ENCODE measurements at regions not wholly inside any gene's neighbourhood (a gene's known extent, or its start where the extent isn't known, plus 50 kb on each side); places are given as distances from the start of the nearest gene placed in this dataset.

DNA sequence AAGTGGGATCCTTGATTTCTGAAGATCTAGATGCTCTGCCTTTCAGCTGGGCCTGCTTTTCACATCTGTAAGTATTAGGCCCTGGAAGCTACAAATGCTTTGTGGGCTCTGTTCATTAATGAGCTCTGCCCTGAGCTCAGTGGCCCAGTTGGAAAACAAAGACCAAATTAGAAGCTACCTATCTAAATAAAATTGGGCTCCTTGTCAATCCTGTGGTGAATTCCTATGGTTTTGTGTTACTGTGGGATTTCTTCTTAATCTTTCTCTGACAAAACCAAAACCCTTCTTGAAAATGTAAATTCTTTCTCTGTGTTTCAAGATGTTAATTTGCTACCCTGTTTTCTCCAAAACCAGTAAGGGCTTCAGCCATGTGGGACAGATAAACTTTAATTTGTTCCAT is 219.0 kb upstream of the HS6ST1 start:
- no peaks in the 10 kb centered on the region for H3K27me3 ChIP-seq (ENCODE audit: insufficient read depth, low read length)
- no peaks in the 10 kb centered on the region for H3K79me2 ChIP-seq (ENCODE audit: insufficient read depth, low read length)
- H2AFZ ChIP-seq (ENCODE audit: low read length) = peak overlapping the region; percentile 12
- DNase-seq (ENCODE audit: insufficient read length, low spot score, missing footprints) = no peak
- H3K4me1 ChIP-seq (ENCODE audit: insufficient read depth, low read length) = peaks cover 21% of the 10 kb centered on the region
- no peaks in the 10 kb centered on the region for H3K9me3 ChIP-seq (ENCODE audit: low read depth, low read length)
- TF ChIP-seq, protein P1, sequence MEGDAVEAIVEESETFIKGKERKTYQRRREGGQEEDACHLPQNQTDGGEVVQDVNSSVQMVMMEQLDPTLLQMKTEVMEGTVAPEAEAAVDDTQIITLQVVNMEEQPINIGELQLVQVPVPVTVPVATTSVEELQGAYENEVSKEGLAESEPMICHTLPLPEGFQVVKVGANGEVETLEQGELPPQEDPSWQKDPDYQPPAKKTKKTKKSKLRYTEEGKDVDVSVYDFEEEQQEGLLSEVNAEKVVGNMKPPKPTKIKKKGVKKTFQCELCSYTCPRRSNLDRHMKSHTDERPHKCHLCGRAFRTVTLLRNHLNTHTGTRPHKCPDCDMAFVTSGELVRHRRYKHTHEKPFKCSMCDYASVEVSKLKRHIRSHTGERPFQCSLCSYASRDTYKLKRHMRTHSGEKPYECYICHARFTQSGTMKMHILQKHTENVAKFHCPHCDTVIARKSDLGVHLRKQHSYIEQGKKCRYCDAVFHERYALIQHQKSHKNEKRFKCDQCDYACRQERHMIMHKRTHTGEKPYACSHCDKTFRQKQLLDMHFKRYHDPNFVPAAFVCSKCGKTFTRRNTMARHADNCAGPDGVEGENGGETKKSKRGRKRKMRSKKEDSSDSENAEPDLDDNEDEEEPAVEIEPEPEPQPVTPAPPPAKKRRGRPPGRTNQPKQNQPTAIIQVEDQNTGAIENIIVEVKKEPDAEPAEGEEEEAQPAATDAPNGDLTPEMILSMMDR (IDR thresholded peaks at IDR 0.05; ENCODE audit: extremely low read depth, low read depth, low read length) = no peak
- H3K27ac ChIP-seq (ENCODE audit: low read depth, low read length) = peak overlapping the region; percentile 92
- no peaks in the 10 kb centered on the region for H3K36me3 ChIP-seq (ENCODE audit: insufficient read depth, low read length)
- H4K20me1 ChIP-seq (ENCODE audit: insufficient read depth, low read length) = no peaks in the 10 kb centered on the region
- H3K4me3 ChIP-seq (ENCODE audit: insufficient read depth, low read length) = no peak overlapping the region
- H3K4me2 ChIP-seq (ENCODE audit: insufficient read depth, low read length) = peak overlapping the region; percentile 25

DNA sequence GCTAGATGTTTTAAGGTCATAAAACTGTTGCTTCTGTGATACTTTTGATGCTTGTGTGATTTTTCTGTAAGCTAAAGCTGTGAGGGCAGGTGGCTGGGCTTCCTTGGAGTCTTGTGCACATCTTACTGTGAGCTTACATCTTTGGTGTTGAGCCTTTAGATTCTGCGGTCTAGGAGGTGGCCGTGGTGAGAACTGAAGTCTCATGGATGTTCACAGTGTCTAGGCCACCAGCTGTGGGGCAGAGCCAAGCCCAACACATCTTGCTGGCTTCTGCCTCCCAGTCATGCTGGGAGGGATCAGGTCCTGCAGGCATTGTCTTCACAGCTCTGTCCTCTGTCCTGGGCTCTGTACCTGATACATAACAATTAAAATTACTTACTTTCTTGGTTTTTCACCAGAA is 219.7 kb upstream of the HS6ST1 start:
- no peaks in the 10 kb centered on the region for H4K20me1 ChIP-seq (ENCODE audit: insufficient read depth, low read length)
- H3K4me2 ChIP-seq (ENCODE audit: insufficient read depth, low read length) = no peak overlapping the region
- H2AFZ ChIP-seq (ENCODE audit: low read length) = no peak overlapping the region
- H3K9me3 ChIP-seq (ENCODE audit: low read depth, low read length) = no peaks in the 10 kb centered on the region
- no peaks in the 10 kb centered on the region for H3K27me3 ChIP-seq (ENCODE audit: insufficient read depth, low read length)
- H3K27ac ChIP-seq (ENCODE audit: low read depth, low read length) = no peak overlapping the region
- no peaks in the 10 kb centered on the region for H3K79me2 ChIP-seq (ENCODE audit: insufficient read depth, low read length)
- peaks cover 21% of the 10 kb centered on the region for H3K4me1 ChIP-seq (ENCODE audit: insufficient read depth, low read length)
- H3K4me3 ChIP-seq (ENCODE audit: insufficient read depth, low read length) = no peak overlapping the region
- TF ChIP-seq, protein P1 (IDR thresholded peaks at IDR 0.05; ENCODE audit: extremely low read depth, low read depth, low read length) = no peak
- H3K36me3 ChIP-seq (ENCODE audit: insufficient read depth, low read length) = no peaks in the 10 kb centered on the region
- DNase-seq (ENCODE audit: insufficient read length, low spot score, missing footprints) = no peak

DNA sequence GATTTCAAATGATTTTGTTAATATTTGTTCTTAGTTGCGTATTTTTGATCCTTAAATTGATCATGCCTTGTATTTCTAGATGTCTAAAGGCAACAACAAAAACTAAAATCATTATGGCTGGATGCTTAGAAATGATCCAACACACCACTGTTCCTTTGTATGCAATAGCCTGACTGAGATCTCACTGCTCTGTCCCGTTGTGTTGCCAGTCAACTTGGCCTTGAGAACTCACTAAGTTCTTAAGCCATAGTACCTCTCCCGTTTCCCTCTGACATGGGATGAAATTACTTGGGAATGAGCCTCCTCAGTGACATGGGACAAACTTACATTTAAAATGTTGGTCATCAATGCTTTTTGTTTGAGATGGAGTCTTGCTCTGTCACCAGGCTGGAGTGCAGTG is 222.0 kb upstream of the HS6ST1 start:
- no peaks in the 10 kb centered on the region for H4K20me1 ChIP-seq (ENCODE audit: insufficient read depth, low read length)
- H3K27me3 ChIP-seq (ENCODE audit: insufficient read depth, low read length) = no peaks in the 10 kb centered on the region
- TF ChIP-seq, protein P1 (IDR thresholded peaks at IDR 0.05; ENCODE audit: extremely low read depth, low read depth, low read length) = no peak
- no peak overlapping the region for H3K27ac ChIP-seq (ENCODE audit: low read depth, low read length)
- peaks cover 21% of the 10 kb centered on the region for H3K4me1 ChIP-seq (ENCODE audit: insufficient read depth, low read length)
- no peak overlapping the region for H2AFZ ChIP-seq (ENCODE audit: low read length)
- no peaks in the 10 kb centered on the region for H3K36me3 ChIP-seq (ENCODE audit: insufficient read depth, low read length)
- no peak overlapping the region for H3K4me3 ChIP-seq (ENCODE audit: insufficient read depth, low read length)
- H3K79me2 ChIP-seq (ENCODE audit: insufficient read depth, low read length) = no peaks in the 10 kb centered on the region
- H3K4me2 ChIP-seq (ENCODE audit: insufficient read depth, low read length) = no peak overlapping the region
- no peaks in the 10 kb centered on the region for H3K9me3 ChIP-seq (ENCODE audit: low read depth, low read length)
- DNase-seq (ENCODE audit: insufficient read length, low spot score, missing footprints) = no peak

DNA sequence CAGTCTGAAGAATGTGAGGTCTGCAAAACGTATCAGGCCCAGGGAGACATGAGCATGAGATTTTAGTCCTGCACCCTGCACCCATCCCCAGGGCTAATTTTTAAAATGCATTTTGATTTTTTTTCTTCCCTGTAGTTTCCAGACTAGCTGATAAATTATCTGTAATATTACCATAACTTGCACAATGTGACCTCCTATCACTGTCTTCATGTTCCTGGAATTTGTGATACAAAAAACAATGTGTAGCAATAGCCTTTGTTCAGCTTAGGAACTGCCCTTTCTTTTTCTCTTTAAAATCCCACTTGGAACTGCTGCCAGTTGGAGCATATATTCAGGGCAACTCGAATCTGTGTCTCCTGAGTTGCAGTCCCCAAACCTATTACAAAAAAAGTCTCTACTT is 222.8 kb upstream of the HS6ST1 start:
- H3K4me3 ChIP-seq (ENCODE audit: insufficient read depth, low read length) = no peak overlapping the region
- no peaks in the 10 kb centered on the region for H3K36me3 ChIP-seq (ENCODE audit: insufficient read depth, low read length)
- DNase-seq (ENCODE audit: insufficient read length, low spot score, missing footprints) = no peak
- no peaks in the 10 kb centered on the region for H3K27me3 ChIP-seq (ENCODE audit: insufficient read depth, low read length)
- peaks cover 17% of the 10 kb centered on the region for H3K4me1 ChIP-seq (ENCODE audit: insufficient read depth, low read length)
- H3K27ac ChIP-seq (ENCODE audit: low read depth, low read length) = no peak overlapping the region
- TF ChIP-seq, protein P1 (IDR thresholded peaks at IDR 0.05; ENCODE audit: extremely low read depth, low read depth, low read length) = no peak
- no peaks in the 10 kb centered on the region for H3K9me3 ChIP-seq (ENCODE audit: low read depth, low read length)
- H4K20me1 ChIP-seq (ENCODE audit: insufficient read depth, low read length) = no peaks in the 10 kb centered on the region
- no peaks in the 10 kb centered on the region for H3K79me2 ChIP-seq (ENCODE audit: insufficient read depth, low read length)
- H2AFZ ChIP-seq (ENCODE audit: low read length) = no peak overlapping the region
- no peak overlapping the region for H3K4me2 ChIP-seq (ENCODE audit: insufficient read depth, low read length)
